ENCODE measurements at regions not wholly inside any gene's neighbourhood (a gene's known extent, or its start where the extent isn't known, plus 50 kb on each side); places are given as distances from the start of the nearest gene placed in this dataset.
"Not testable (repeated sequence)": the region's sequence is repeated elsewhere in the genome, so short reads cannot be mapped to it uniquely, and the experiment has no call there.

DNA sequence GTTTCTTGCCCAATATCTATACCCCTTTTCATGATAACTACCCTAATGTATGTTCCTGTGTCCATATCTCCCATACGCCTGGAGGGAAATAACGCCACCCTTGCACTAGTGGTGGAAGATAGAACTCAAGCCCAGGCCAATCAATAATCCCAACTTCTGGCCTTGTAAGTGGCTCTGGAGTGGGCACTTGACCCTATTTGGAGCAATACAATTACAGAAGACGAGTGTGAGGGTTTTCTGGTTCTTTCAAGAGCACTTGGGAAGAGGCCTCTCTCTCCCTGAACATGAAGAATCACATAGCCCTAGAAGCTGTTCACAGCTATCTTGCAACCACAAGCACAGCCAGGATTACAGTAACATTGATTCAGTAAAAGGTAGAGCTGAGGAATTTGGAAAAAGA, 217.9 kb downstream of the RAB11FIP4 start:
- TF ChIP-seq, protein P1, sequence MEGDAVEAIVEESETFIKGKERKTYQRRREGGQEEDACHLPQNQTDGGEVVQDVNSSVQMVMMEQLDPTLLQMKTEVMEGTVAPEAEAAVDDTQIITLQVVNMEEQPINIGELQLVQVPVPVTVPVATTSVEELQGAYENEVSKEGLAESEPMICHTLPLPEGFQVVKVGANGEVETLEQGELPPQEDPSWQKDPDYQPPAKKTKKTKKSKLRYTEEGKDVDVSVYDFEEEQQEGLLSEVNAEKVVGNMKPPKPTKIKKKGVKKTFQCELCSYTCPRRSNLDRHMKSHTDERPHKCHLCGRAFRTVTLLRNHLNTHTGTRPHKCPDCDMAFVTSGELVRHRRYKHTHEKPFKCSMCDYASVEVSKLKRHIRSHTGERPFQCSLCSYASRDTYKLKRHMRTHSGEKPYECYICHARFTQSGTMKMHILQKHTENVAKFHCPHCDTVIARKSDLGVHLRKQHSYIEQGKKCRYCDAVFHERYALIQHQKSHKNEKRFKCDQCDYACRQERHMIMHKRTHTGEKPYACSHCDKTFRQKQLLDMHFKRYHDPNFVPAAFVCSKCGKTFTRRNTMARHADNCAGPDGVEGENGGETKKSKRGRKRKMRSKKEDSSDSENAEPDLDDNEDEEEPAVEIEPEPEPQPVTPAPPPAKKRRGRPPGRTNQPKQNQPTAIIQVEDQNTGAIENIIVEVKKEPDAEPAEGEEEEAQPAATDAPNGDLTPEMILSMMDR (IDR thresholded peaks at IDR 0.05; ENCODE audit: low read depth, low read length), result no peak
- ChIA-PET POLR2A (interaction anchor here (0.7 kb wide), 1 partner anchor 221 kb away, joined by 4 read pairs; no protein-coding TSS in a partner anchor), CTCF (no interaction called here)
- H3K9me3 ChIP-seq (ENCODE audit: control insufficient read depth, insufficient read depth, low read length), result no peaks in the 10 kb centered on the region
- no peaks in the 10 kb centered on the region for H3K27me3 ChIP-seq (ENCODE audit: control insufficient read depth, insufficient read depth, low read length)
- no peak overlapping the region for H3K27ac ChIP-seq (ENCODE audit: low read depth, low read length)
- no peak overlapping the region for H3K4me3 ChIP-seq (ENCODE audit: low read depth, low read length)
- no peak for DNase-seq (ENCODE audit: low read depth, low spot score)

DNA sequence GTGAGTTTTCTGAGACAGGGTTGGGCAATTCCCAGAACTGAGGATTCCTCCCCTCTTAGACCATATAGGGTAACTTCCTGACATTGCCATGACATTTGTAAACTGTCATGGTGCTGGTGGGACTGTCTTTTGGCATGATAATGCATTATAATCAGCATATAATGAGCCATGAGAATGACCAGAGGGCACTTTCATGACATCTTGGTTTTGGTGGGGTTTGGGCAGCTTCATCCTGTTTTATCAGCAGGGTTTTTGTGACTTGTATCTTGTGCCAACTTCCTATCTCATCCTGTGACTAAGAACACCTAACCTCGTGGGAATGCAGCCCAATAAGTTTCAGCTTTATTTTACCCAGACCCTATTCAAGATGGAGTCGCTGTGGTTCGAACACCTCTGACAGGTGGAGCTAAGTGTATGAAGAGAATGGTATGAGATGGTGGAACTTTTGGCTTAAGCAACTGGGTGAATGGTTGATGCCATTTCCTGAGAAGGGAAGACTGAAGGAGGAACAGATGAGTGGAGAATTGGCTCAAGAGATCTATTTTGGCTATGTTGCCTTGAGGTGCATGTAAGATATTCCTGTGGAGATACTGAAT, 217.3 kb downstream of the RAB11FIP4 start:
- no peak for DNase-seq (ENCODE audit: low read depth, low spot score)
- H3K4me3 ChIP-seq (ENCODE audit: low read depth, low read length), result no peak overlapping the region
- H3K27ac ChIP-seq (ENCODE audit: low read depth, low read length), result no peak overlapping the region
- ChIA-PET POLR2A (interaction anchor here (0.7 kb wide), 1 partner anchor 221 kb away, joined by 4 read pairs; no protein-coding TSS in a partner anchor), CTCF (no interaction called here)
- no peaks in the 10 kb centered on the region for H3K27me3 ChIP-seq (ENCODE audit: control insufficient read depth, insufficient read depth, low read length)
- TF ChIP-seq, protein P1 (IDR thresholded peaks at IDR 0.05; ENCODE audit: low read depth, low read length), result no peak
- no peaks in the 10 kb centered on the region for H3K9me3 ChIP-seq (ENCODE audit: control insufficient read depth, insufficient read depth, low read length)

DNA sequence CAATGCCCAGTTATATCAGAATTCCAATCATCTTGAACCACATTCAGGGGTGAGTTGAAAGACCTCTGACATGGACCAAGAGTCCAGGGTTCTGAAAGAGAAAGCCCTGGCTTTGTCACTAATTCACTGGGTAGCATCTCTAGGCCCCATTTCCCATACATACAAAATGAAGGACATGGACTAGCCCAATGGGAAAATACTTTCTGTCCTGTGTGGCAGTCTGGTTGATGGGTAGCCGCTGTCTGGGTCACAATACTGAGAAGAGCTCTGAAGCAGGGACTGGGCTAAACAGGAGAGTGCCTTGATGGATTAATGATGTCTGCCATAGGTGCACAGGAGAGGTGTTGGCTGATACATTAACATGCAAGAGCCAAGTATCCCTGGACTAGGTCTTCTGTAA, 214.3 kb downstream of the RAB11FIP4 start:
- CTCF ChIA-PET, result no interaction called here

DNA sequence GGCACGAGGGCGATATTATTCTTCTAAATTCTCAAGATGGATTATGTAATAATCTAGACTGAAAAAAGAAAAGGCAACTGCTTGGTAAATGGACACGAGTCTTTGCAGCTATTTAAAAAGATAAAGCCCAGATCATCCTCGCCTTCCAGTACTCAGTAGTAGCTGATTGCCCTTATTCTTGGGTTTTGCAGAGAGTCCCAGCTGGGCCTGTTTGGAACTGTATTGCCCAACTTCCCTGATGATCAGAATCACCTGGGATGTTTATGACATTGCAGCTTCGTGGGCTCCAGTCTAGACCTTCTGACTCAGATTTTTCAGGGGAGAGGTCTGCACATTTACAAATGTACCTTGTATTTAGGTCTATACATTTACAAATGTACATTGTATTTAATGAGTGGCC, 213.5 kb downstream of the RAB11FIP4 start:
- TF ChIP-seq, protein P1 (IDR thresholded peaks at IDR 0.05; ENCODE audit: low read depth, low read length), result no peak
- POLR2A ChIA-PET, result interaction anchor here (0.8 kb wide), 1 partner anchor 8 kb away, joined by 3 read pairs; no protein-coding TSS in a partner anchor
- no peak overlapping the region for H3K27ac ChIP-seq (ENCODE audit: low read depth, low read length)
- H3K27me3 ChIP-seq (ENCODE audit: control insufficient read depth, insufficient read depth, low read length), result no peaks in the 10 kb centered on the region
- no peak for DNase-seq (ENCODE audit: low read depth, low spot score)
- H3K9me3 ChIP-seq (ENCODE audit: control insufficient read depth, insufficient read depth, low read length), result no peaks in the 10 kb centered on the region
- CTCF ChIA-PET, result no interaction called here
- H3K4me3 ChIP-seq (ENCODE audit: low read depth, low read length), result no peak overlapping the region

More for the DNA sequence above, 214.3 kb downstream of the RAB11FIP4 start:
- Histone ChIP-seq H3K27me3 (ENCODE audit: control insufficient read depth, insufficient read depth, low read length) (no peaks in the 10 kb centered on the region), H3K27ac (ENCODE audit: low read depth, low read length) (no peak overlapping the region), H3K9me3 (ENCODE audit: control insufficient read depth, insufficient read depth, low read length) (no peaks in the 10 kb centered on the region), H3K4me3 (ENCODE audit: low read depth, low read length) (no peak overlapping the region)
- POLR2A ChIA-PET, result interaction anchor here (0.8 kb wide), 1 partner anchor 9 kb away, joined by 3 read pairs; no protein-coding TSS in a partner anchor
- TF ChIP-seq, protein P1 (IDR thresholded peaks at IDR 0.05; ENCODE audit: low read depth, low read length), result no peak
- no peak for DNase-seq (ENCODE audit: low read depth, low spot score)

DNA sequence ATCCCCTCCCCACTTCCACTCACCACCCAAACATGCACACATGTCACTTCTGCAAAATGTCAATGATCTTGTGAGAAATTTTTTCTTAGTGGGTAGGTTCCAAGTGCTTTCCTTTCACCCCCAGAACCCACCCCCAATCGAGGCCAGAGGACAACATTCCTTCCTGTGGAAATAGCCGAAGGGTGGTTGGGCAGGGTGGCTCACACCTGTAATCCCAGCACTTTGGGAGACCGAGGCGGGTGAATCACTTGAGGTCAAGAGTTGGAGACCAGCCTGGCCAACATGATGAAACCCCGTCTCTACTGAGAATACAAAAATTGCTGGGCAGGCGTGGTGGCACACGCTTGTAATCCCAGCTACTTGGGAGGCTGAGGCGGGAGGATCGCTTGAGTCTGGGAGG, 208.7 kb downstream of the RAB11FIP4 start:
- H3K27me3 ChIP-seq (ENCODE audit: control insufficient read depth, insufficient read depth, low read length); H3K9me3 ChIP-seq (ENCODE audit: control insufficient read depth, insufficient read depth, low read length); POLR2A ChIA-PET; H3K27ac ChIP-seq (ENCODE audit: low read depth, low read length); CTCF ChIA-PET; H3K4me3 ChIP-seq (ENCODE audit: low read depth, low read length); DNase-seq (ENCODE audit: low read depth, low spot score): not testable (repeated sequence)

Measured in AG04450 (cell line).